Panc1 (cell line): ENCODE measurements at regions not wholly inside any gene's neighbourhood (a gene's known extent, or its start where the extent isn't known, plus 50 kb on each side); places are given as distances from the start of the nearest gene placed in this dataset.

Experiments
- ATAC-seq: fragments of 200-7000 bp; cut with Tn5 transposase; 2 replicates; pipeline ENCODE4 v1.9.1; 2020; ENCODE audit warnings: mild to moderate bottlenecking, moderate library complexity
- BruUV-seq: library from RNA; stranded (reverse); fragments of 400-500 nt; replicated peaks from 2 replicates; lab custom pipeline; 2021; lab: Mats Ljungman, UMichigan
- CTCF ChIA-PET: fragments of 300-600 bp; sonication (Branson Sonifier 250); formaldehyde crosslinking; loops from one replicate; lab custom pipeline; 2022; ENCODE audit warnings: antibody characterized with exemption; lab: Charles Lee
- POLR2A ChIA-PET: fragments of 300-600 bp; sonication (Branson Sonifier 250); formaldehyde crosslinking; loops from one replicate; lab custom pipeline; 2022; ENCODE audit warnings: antibody characterized with exemption; lab: Charles Lee
- DNase-seq: peaks from one replicate; pipeline ENCODE4 v3.0.0-alpha.2; 2010; ENCODE audit warnings: low read depth, low spot score
- H3K27ac ChIP-seq: 2 replicates; pipeline ENCODE4 v1.5.1; 2011; ENCODE audit warnings: mild to moderate bottlenecking, low read length, inconsistent platforms
- H3K27me3 ChIP-seq: fragments of 200-500 bp; sonication (Bioruptor generic); 2 replicates; pipeline ENCODE4 v1.6.0; 2014; ENCODE audit warnings: low read length, inconsistent platforms; ENCODE audit not compliant: control insufficient read depth, insufficient read depth
- H3K36me3 ChIP-seq: fragments of 200-500 bp; sonication (Bioruptor generic); 2 replicates; pipeline ENCODE4 v1.5.1; 2014; ENCODE audit warnings: inconsistent platforms, mild to moderate bottlenecking, low read length, moderate library complexity; ENCODE audit not compliant: control insufficient read depth, insufficient read depth
- H3K4me1 ChIP-seq: 2 replicates; pipeline ENCODE4 v1.5.1; 2011; ENCODE audit warnings: inconsistent platforms, mild to moderate bottlenecking, low read length, moderate library complexity; ENCODE audit not compliant: control insufficient read depth, insufficient read depth
- H3K4me3 ChIP-seq, 2 experiments: 2 replicates each; pipeline ENCODE4 v1.5.1; 2011 to 2012; ENCODE audit warnings: low read depth in 2 of 2, low read length in 2 of 2, mild to moderate bottlenecking in 2 of 2, inconsistent platforms in 1 of 2, moderate library complexity in 1 of 2
- H3K9me3 ChIP-seq: fragments of 200-500 bp; sonication (Bioruptor generic); 2 replicates; pipeline ENCODE4 v1.5.1; 2014; ENCODE audit warnings: low read depth, mild to moderate bottlenecking, inconsistent platforms, low read length, moderate library complexity; ENCODE audit not compliant: control insufficient read depth, insufficient read depth
- CTCF ChIP-seq: fragments of 450-650 bp; IDR thresholded peaks from 2 replicates; pipeline ENCODE4 v1.5.1; 2017; ENCODE audit warnings: mild to moderate bottlenecking
- POLR2AphosphoS5 ChIP-seq: IDR thresholded peaks from 2 replicates; pipeline ENCODE4 v1.6.1; 2012; ENCODE audit warnings: mild to moderate bottlenecking, low read depth, low read length, moderate library complexity
- REST ChIP-seq, 2 experiments: IDR thresholded peaks; 2 replicates each; pipeline ENCODE4 v1.6.1; 2011 to 2012; ENCODE audit warnings: low read depth in 2 of 2, control low read depth in 1 of 2, low read length in 1 of 2, mild to moderate bottlenecking in 1 of 2, moderate library complexity in 1 of 2; ENCODE audit not compliant: insufficient read depth in 1 of 2
- SIN3A ChIP-seq: IDR thresholded peaks from 2 replicates; pipeline ENCODE4 v1.6.1; 2012; ENCODE audit warnings: low read depth, mild to moderate bottlenecking, low read length, moderate library complexity, borderline replicate concordance; ENCODE audit not compliant: insufficient read depth
- TCF7L2 ChIP-seq: IDR thresholded peaks from 2 replicates; pipeline ENCODE4 v1.6.1; 2011; ENCODE audit warnings: mild to moderate bottlenecking, low read depth, low read length, inconsistent platforms
- in situ Hi-C: cut with HindIII; loops from 2 replicates; pipeline ENCODE4 v1.10.0; 2016; ENCODE audit warnings: low sequenced_read_pairs, low pct_unique_long_range_greater_than_20kb
- intact Hi-C: fragments of 100-400 bp; cut with micrococcal nuclease; formaldehyde crosslinking; loops from one replicate; pipeline ENCODE4 v1.10.0; 2022; ENCODE audit not compliant: unreplicated experiment

DNA sequence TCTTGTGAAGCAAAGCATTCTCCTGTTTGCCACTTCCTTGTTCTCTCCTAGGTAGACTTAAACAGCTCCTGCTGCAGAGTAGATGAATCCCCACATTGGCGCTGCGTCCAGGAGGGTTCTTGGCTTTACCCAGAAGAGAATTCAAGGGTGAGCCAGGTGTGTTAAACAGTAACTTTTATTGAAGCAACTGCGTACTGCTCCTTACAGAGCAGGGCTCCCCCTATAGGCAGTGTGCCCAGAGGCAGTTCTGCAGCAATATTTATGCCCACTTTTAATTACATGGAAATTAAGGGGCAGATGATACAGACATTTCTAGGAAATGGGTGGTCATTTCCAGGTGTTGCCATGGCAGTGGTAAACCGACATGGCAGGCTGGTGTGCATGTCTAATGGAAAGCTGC is 987.6 kb upstream of the RBFOX1 start:
- no peak for TF ChIP-seq TCF7L2
- peak; percentile 45 for TF ChIP-seq CTCF
- Histone ChIP-seq H3K27me3 (0 out of 2 replicates have a peak, but pooled peaks cover 3% of the 10 kb centered on the region), H3K4me3 (no peak overlapping the region), H3K27ac (no peak overlapping the region), H3K9me3 (no peaks in the 10 kb centered on the region), H3K36me3 (no peaks in the 10 kb centered on the region), H3K4me1 (no peaks in the 10 kb centered on the region)
- POLR2A ChIA-PET, result no interaction called here
- intact Hi-C loops, result no loop called here
- ATAC-seq, result no peak
- no TSS peak for BruUV-seq
- DNase-seq, result no peak
- in situ Hi-C loops, result no loop called here
- CTCF ChIA-PET, result no interaction called here

DNA sequence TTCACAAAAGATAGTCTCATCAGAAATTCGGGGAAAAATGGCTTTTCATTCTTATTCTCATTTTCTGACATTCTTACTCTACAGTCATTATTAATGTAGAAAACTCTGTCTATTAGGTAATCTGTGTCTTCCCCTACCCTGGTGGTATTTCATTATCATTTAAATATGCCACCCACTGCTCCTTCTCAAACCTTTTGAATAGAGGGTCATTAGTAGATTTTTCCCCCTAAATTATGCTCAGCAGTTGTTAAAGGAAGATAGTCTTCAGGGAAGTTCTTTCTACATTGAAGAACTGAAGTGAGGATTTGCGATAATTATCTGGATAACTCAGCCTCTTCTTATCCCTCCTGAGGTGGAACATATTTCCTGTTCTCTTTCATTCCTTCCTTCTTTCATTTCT is 989.5 kb upstream of the RBFOX1 start:
- no peak for ATAC-seq
- in situ Hi-C loops, result no loop called here

More for the DNA sequence above, 989.5 kb upstream of the RBFOX1 start:
- Histone ChIP-seq H3K36me3 (no peaks in the 10 kb centered on the region), H3K27ac (no peak overlapping the region), H3K27me3 (0 out of 2 replicates have a peak, but pooled peaks cover 3% of the 10 kb centered on the region), H3K4me3 (no peak overlapping the region), H3K4me1 (no peaks in the 10 kb centered on the region), H3K9me3 (no peaks in the 10 kb centered on the region)
- TF ChIP-seq POLR2AphosphoS5 (no peak), SIN3A (no peak), CTCF (no peak), REST (IDR thresholded peaks at IDR 0.05; ENCODE audit: insufficient read depth in 1 of 2, low read depth in 2 of 2, low read length in 1 of 2) (no peak), TCF7L2 (no peak)
- no peak for DNase-seq
- intact Hi-C loops, result no loop called here
- no TSS peak for BruUV-seq
- POLR2A ChIA-PET, result no interaction called here
- CTCF ChIA-PET, result no interaction called here
